ENCODE measurements at regions not wholly inside any gene's neighbourhood (a gene's known extent, or its start where the extent isn't known, plus 50 kb on each side); places are given as distances from the start of the nearest gene placed in this dataset.

DNA sequence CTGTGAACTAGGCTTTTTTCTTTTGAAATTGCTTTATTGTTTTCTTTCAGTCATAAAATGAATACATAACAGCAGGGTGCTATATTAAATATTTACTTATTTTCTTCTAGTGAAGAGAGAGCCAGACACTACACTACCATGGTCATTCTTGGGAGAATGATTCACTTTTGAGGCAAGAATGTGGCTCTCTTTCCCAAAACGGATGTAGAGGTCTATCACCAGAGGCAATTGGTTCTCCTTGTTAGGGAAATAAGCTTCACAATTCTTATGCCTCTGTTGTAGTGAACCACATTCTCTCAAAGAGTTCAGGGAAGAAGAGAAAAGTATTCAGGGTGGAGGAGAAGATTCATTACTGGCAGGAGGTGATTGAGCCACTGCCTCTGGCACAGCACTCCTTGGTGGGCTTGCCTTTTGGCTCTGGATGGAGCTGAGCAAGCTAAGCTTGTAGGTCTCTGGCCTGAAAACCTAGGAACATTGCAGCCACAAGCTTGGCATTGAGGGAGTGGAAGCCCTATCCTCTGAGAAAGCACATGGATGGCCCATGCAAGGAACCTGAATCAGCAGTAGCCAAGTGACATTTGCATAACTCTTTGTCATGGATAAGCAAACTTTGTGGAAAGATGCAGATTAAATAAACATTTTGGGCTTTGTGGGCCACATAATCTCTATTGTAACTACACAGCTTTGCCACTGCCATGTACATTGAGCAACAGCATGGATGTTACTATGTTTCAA lies 179.0 kb upstream of the TNC start:
- H3K4me1 Mint-ChIP-seq (ENCODE audit: low read depth), result no peaks in the 10 kb centered on the region
- ATAC-seq, result no peak
- H3K27me3 Mint-ChIP-seq (ENCODE audit: low read depth), result peaks cover 3% of the 10 kb centered on the region
- CTCF ChIA-PET, result no interaction called here
- POLR2A ChIA-PET, result no interaction called here
- no peaks in the 10 kb centered on the region for H3K9me3 Mint-ChIP-seq (ENCODE audit: insufficient read depth)
- H3K4me3 Mint-ChIP-seq, result no peak overlapping the region
- DNase-seq, result no peak
- H3K36me3 Mint-ChIP-seq (ENCODE audit: low read depth), result no peaks in the 10 kb centered on the region
- no peak overlapping the region for H3K27ac Mint-ChIP-seq

DNA sequence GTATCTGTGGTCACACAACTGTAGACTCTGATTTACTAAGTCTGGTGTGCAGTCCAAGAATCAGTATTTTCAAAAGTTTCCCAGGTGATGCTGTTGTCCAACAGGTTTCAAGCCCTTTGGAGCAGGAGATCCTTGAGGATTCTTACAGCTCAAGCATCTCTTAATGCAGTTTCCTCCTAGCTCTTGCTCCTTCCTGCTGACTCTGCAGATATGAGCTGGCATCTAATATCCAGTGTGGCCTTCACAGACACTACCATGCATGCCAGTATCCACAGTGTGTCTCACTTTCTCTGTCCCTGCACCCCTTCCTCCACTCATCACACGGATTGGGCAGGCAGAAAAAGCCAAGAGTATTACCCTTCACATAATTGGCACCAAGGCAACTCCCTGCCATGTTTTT lies 182.2 kb upstream of the TNC start:
- ATAC-seq, result no peak

DNA sequence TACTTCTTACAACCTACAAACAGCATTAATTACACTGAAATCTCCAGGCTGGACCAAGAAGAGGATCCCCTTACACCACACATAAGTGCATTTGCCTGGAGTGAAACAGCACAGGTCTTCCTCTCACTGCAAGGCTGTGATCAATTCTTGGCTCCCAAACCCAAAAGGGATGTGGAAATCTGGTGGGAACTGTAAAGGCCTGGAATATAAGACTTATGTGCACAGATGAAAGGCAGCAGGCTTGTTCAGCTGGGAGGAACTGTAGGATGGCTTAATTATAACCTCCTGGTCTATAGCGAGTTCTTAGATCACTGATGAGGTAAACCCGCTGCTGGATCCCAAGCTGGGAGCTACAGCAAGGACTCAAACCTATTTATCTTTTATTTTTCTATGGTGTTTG lies 182.9 kb upstream of the TNC start:
- ATAC-seq (no peak), DNase-seq (no peak)
- H3K27me3 Mint-ChIP-seq (ENCODE audit: low read depth), result peaks cover 3% of the 10 kb centered on the region
- no peaks in the 10 kb centered on the region for H3K9me3 Mint-ChIP-seq (ENCODE audit: insufficient read depth)
- H3K36me3 Mint-ChIP-seq (ENCODE audit: low read depth), result no peaks in the 10 kb centered on the region
- ChIA-PET CTCF (no interaction called here), POLR2A (no interaction called here)
- no peak overlapping the region for H3K4me3 Mint-ChIP-seq
- no peaks in the 10 kb centered on the region for H3K4me1 Mint-ChIP-seq (ENCODE audit: low read depth)
- no peak overlapping the region for H3K27ac Mint-ChIP-seq

More for the DNA sequence above, 182.2 kb upstream of the TNC start:
- no peak overlapping the region for H3K4me3 Mint-ChIP-seq
- ChIA-PET CTCF (no interaction called here), POLR2A (no interaction called here)
- no peaks in the 10 kb centered on the region for H3K4me1 Mint-ChIP-seq (ENCODE audit: low read depth)
- no peaks in the 10 kb centered on the region for H3K9me3 Mint-ChIP-seq (ENCODE audit: insufficient read depth)
- no peak for DNase-seq
- no peak overlapping the region for H3K27ac Mint-ChIP-seq
- peaks cover 3% of the 10 kb centered on the region for H3K27me3 Mint-ChIP-seq (ENCODE audit: low read depth)
- H3K36me3 Mint-ChIP-seq (ENCODE audit: low read depth), result no peaks in the 10 kb centered on the region

DNA sequence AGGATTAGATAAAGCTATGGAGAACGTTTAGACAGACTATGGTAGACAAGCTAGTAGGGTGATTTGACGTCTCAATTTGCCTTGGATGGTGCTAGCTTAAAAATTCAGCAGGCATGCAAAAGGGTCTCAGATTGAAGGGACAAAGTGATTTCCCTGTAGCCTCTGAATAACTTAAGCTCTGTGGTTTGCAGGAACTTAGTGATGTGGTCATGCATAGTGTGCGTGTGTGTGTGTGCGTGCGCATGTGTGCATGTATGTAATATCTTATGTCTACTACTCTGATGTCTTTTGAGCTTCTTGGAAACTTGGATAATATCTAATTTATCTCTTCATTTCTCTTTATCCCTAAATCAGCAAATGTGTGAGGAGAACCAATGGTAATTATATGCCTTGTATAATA lies 183.6 kb upstream of the TNC start:
- Mint-ChIP-seq H3K36me3 (ENCODE audit: low read depth) (no peaks in the 10 kb centered on the region), H3K27ac (no peak overlapping the region), H3K4me1 (ENCODE audit: low read depth) (no peaks in the 10 kb centered on the region), H3K4me3 (no peak overlapping the region), H3K9me3 (ENCODE audit: insufficient read depth) (no peaks in the 10 kb centered on the region), H3K27me3 (ENCODE audit: low read depth) (peaks cover 3% of the 10 kb centered on the region)
- ChIA-PET CTCF (no interaction called here), POLR2A (no interaction called here)
- DNase-seq (no peak), ATAC-seq (no peak)

DNA sequence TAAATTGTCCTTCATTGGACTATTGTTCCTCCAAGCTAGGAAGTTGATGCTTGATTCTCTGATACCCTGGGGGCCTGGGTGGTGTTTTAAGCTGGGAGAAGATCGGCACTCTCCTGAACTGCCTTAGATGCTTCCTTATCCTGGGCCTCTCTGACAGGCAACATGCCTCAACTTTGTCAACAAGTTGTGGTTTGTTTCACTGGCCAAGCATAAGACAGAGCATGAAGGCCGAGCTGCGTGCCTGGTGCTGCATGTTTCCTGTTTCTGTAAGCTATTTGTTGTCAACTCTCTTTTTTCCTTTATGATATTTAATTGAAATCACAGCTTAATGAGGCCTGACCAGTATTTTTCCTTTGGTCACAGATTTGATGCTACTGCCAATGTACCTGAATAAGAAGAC lies 187.6 kb upstream of the TNC start:
- ChIA-PET POLR2A (no interaction called here), CTCF (no interaction called here)
- H3K27me3 Mint-ChIP-seq (ENCODE audit: low read depth), result no peaks in the 10 kb centered on the region
- H3K27ac Mint-ChIP-seq, result no peak overlapping the region
- no peaks in the 10 kb centered on the region for H3K36me3 Mint-ChIP-seq (ENCODE audit: low read depth)
- H3K4me1 Mint-ChIP-seq (ENCODE audit: low read depth), result no peaks in the 10 kb centered on the region
- no peak overlapping the region for H3K4me3 Mint-ChIP-seq
- no peaks in the 10 kb centered on the region for H3K9me3 Mint-ChIP-seq (ENCODE audit: insufficient read depth)
- ATAC-seq (no peak), DNase-seq (no peak)

DNA sequence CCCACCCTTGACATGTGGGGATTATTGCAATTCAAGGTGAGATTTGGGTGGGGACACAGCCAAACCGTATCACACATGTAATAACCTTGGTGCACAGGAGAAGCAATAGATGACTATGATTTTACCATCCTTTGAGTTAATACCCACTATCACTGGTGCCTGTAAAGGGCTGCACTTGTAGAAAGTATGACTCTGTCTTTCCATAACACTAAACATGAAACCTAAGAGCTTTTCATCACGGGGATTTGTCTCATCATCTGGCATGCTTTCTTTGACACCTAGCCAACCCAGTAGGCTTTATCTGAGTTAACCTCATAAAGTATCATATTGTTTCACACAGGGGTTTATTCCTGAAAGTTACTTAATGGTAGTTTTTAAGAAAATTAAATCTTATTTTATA lies 188.9 kb upstream of the TNC start:
- POLR2A ChIA-PET, result no interaction called here
- Mint-ChIP-seq H3K4me3 (no peak overlapping the region), H3K36me3 (ENCODE audit: low read depth) (no peaks in the 10 kb centered on the region), H3K27ac (no peak overlapping the region), H3K27me3 (ENCODE audit: low read depth) (no peaks in the 10 kb centered on the region), H3K4me1 (ENCODE audit: low read depth) (no peaks in the 10 kb centered on the region), H3K9me3 (ENCODE audit: insufficient read depth) (no peaks in the 10 kb centered on the region)
- CTCF ChIA-PET, result no interaction called here
- ATAC-seq (no peak), DNase-seq (no peak)

DNA sequence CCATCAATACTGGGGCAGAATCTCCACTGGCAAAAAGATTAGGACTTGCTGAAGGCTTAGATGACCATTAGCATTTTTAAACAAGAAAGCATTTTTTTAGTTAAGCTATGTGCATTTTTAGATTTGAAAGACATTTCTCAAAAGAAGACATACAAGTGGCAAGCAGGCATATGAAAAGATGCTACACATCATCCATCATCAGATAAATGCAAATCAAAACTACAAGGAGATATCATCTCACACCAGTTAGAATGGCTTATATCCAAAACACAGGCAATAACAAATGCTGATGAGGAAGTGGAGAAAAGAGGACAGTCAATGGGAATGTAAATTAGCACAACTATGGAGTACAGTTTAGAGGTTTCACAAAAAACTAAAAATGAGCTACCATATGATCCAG lies 195.6 kb upstream of the TNC start:
- ChIA-PET CTCF (no interaction called here), POLR2A (no interaction called here)
- no peak for DNase-seq
- peaks cover 6% of the 10 kb centered on the region for H3K9me3 Mint-ChIP-seq (ENCODE audit: insufficient read depth)
- no peak for ATAC-seq
- H3K4me1 Mint-ChIP-seq (ENCODE audit: low read depth), result no peaks in the 10 kb centered on the region
- no peak overlapping the region for H3K27ac Mint-ChIP-seq
- H3K27me3 Mint-ChIP-seq (ENCODE audit: low read depth), result peaks cover 2% of the 10 kb centered on the region
- H3K36me3 Mint-ChIP-seq (ENCODE audit: low read depth), result no peaks in the 10 kb centered on the region
- H3K4me3 Mint-ChIP-seq, result no peak overlapping the region

DNA sequence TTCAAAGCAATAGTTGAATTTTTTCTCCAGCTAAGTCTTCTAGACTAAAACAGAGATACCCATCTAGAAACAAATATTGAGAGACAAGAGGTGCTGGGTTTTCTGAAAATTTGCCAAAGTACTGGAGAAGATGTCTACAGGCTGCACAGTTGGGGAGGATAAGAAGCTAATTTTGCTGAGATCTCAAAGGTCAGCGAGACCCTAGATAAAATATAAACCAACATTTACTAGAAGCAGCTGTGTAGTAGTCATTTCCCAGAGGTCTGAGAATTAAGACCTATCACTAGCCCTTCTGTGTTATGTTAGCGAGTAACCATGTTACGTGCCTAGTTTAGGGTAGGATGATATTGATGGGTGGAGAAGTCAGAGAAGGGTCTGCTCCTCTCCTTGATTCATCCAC lies 208.5 kb upstream of the TNC start:
- POLR2A ChIA-PET, result no interaction called here
- Mint-ChIP-seq H3K27ac (no peak overlapping the region), H3K27me3 (ENCODE audit: low read depth) (no peaks in the 10 kb centered on the region), H3K4me3 (no peak overlapping the region), H3K36me3 (ENCODE audit: low read depth) (no peaks in the 10 kb centered on the region), H3K4me1 (ENCODE audit: low read depth) (no peaks in the 10 kb centered on the region), H3K9me3 (ENCODE audit: insufficient read depth) (no peaks in the 10 kb centered on the region)
- ATAC-seq (no peak), DNase-seq (no peak)
- CTCF ChIA-PET, result no interaction called here

DNA sequence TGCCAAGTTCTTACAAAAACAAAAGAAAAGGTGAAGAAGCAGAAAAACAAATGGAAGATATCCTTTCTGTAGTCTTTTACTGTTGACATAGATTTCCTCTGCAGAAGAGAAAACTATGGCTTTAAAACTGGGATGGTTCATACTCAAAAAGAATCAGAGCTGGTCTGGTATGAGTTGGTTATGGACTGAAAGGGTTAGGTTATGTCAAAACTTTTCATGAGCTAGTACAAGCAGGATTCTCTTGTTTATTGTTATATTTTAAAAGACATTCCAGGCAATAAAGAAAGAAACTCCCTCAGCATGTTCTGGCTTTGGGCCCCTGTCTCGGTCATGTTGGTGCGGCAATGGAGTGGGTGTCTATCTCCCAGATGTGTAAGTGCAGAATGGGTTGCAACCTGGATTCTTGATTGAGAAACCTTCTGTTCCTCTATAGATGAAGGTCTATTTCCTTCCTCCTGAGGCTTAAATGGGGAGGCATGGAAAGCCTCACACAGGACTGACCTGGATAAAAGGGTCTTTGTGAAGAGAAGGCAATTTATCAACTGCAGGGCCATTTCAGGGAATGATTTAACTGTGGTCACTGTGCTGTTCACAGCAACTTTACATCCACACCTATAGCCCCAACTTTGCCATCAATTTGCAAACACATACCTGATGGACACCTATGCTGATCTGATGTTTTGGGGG lies 209.6 kb upstream of the TNC start:
- no peak for ATAC-seq

DNA sequence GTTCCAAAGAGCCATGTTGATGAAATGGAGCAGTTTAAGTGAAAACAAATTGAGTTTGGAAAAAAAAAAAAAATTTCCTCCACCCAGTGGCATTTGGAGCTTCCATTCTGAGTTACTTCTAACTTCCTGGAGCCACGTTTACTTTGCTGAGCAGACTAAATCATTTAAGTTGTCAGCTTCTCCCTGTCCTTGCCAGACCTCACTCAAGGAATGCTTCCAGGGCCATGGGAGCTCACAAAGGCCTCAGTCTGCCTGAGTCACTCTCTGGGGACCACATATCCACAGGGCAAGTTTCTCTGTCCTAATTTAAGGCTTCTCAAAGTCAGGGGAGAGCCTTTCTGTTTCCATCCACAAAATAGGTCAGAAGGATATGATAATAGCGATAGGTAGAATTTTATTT lies 210.3 kb upstream of the TNC start:
- H3K4me3 Mint-ChIP-seq, result no peak overlapping the region
- H3K27me3 Mint-ChIP-seq (ENCODE audit: low read depth), result no peaks in the 10 kb centered on the region
- DNase-seq, result no peak
- no peaks in the 10 kb centered on the region for H3K36me3 Mint-ChIP-seq (ENCODE audit: low read depth)
- no peak for ATAC-seq
- H3K4me1 Mint-ChIP-seq (ENCODE audit: low read depth), result no peaks in the 10 kb centered on the region
- ChIA-PET CTCF (no interaction called here), POLR2A (no interaction called here)
- no peak overlapping the region for H3K27ac Mint-ChIP-seq
- H3K9me3 Mint-ChIP-seq (ENCODE audit: insufficient read depth), result no peaks in the 10 kb centered on the region

More for the DNA sequence above, 209.6 kb upstream of the TNC start:
- H3K9me3 Mint-ChIP-seq (ENCODE audit: insufficient read depth), result no peaks in the 10 kb centered on the region
- no peaks in the 10 kb centered on the region for H3K27me3 Mint-ChIP-seq (ENCODE audit: low read depth)
- no peaks in the 10 kb centered on the region for H3K4me1 Mint-ChIP-seq (ENCODE audit: low read depth)
- CTCF ChIA-PET, result no interaction called here
- H3K27ac Mint-ChIP-seq, result no peak overlapping the region
- no peak overlapping the region for H3K4me3 Mint-ChIP-seq
- POLR2A ChIA-PET, result no interaction called here
- no peaks in the 10 kb centered on the region for H3K36me3 Mint-ChIP-seq (ENCODE audit: low read depth)
- no peak for DNase-seq

DNA sequence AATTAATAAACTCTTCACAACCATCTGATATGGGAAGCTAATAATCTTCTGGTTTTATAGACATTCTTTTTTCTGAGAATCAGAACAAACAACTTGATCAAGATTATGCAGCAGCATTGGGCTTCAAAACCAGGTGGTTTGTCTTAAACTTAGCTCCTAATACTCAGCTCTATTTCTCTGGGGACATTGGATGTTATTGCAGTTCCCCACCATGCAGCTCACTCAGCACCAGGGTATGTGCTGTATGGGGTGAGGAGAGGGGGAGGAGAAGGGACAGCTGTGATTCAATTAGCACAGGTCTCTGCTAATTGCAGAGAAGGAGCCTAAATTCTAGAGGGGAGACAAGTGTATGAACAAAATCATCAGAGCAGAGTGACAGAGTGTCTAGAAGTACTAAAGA lies 210.7 kb upstream of the TNC start:
- no peaks in the 10 kb centered on the region for H3K4me1 Mint-ChIP-seq (ENCODE audit: low read depth)
- ATAC-seq, result no peak
- H3K27me3 Mint-ChIP-seq (ENCODE audit: low read depth), result no peaks in the 10 kb centered on the region
- ChIA-PET POLR2A (no interaction called here), CTCF (no interaction called here)
- H3K9me3 Mint-ChIP-seq (ENCODE audit: insufficient read depth), result no peaks in the 10 kb centered on the region
- H3K36me3 Mint-ChIP-seq (ENCODE audit: low read depth), result no peaks in the 10 kb centered on the region
- no peak overlapping the region for H3K4me3 Mint-ChIP-seq
- DNase-seq, result no peak
- no peak overlapping the region for H3K27ac Mint-ChIP-seq

DNA sequence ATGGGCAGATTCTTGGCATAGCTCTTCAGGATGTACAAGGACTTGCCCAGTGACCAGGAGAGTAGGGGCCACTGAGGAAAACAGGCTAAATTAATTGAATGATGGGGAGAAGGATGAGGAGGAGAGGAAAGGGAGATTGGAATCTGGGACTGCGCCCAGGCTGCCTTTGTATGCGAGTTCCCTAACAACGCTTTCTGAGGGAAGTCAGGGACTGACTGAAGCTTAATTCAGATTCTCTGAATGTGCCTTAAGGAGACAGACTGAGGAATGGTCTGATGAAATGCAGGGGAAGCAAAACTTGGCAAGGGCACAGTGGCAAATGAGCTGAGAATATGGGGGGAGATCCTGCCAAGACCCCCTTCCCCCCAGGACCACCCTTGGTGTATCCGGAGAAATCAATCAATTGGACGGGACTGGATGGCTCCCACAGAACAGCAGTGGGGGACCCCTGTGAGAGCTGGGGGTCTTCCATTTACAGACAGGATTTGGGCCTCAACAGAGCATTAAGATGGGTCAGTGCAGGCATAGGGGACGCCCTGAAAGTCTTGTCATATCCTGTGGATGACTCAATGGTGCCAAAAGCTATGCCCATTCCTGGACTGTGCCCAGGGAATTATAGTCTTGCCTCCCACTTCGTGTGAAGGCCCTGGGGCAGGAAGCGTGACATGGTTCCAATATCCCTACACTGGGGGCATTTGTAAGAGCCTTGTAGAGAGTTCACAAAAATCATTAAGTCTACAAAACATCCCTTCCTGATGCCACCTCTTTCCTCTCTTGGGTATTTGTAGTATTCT lies 215.5 kb upstream of the TNC start:
- ATAC-seq (no peak), DNase-seq (no peak)
- Mint-ChIP-seq H3K27ac (no peak overlapping the region), H3K9me3 (ENCODE audit: insufficient read depth) (no peaks in the 10 kb centered on the region), H3K36me3 (ENCODE audit: low read depth) (no peaks in the 10 kb centered on the region), H3K27me3 (ENCODE audit: low read depth) (no peaks in the 10 kb centered on the region), H3K4me3 (no peak overlapping the region), H3K4me1 (ENCODE audit: low read depth) (no peaks in the 10 kb centered on the region)
- ChIA-PET POLR2A (no interaction called here), CTCF (no interaction called here)
